HG02642 (cell line): ENCODE measurements at regions not wholly inside any gene's neighbourhood (a gene's known extent, or its start where the extent isn't known, plus 50 kb on each side); places are given as distances from the start of the nearest gene placed in this dataset.

Experiments used
- ATAC-seq: cut with Tn5 transposase; IDR thresholded peaks from one replicate; pipeline ENCODE4 v1.9.1; 2021; ENCODE audit warnings: mild to moderate bottlenecking; ENCODE audit not compliant: unreplicated experiment, poor library complexity

- ATAC-seq = no peak
These were observed 623.4 kb upstream of the ADAMTS5 start for GRCh38 chr21:27590271-27590670.

- no peak for ATAC-seq
These were observed 622.9 kb upstream of the ADAMTS5 start for GRCh38 chr21:27589781-27590180.

- no peak for ATAC-seq
These were observed 620.1 kb upstream of the ADAMTS5 start for GRCh38 chr21:27586986-27587385.

- ATAC-seq = no peak
These were observed 619.4 kb upstream of the ADAMTS5 start for GRCh38 chr21:27586326-27586725.

GRCh38 chr21:27584256-27584655 lies 617.4 kb upstream of the ADAMTS5 start:
- ATAC-seq = no peak

GRCh38 chr21:27582948-27583430 lies 616.1 kb upstream of the ADAMTS5 start:
- ATAC-seq = no peak

GRCh38 chr21:27582246-27582947 lies 615.5 kb upstream of the ADAMTS5 start:
- no peak for ATAC-seq

- ATAC-seq = no peak
These were observed 614.3 kb upstream of the ADAMTS5 start for GRCh38 chr21:27581168-27581567.

- ATAC-seq = no peak
These were observed 613.4 kb upstream of the ADAMTS5 start for GRCh38 chr21:27580276-27580675.

- ATAC-seq = no peak
These were observed 611.9 kb upstream of the ADAMTS5 start for GRCh38 chr21:27578741-27579265.

GRCh38 chr21:27572696-27573095 lies 605.8 kb upstream of the ADAMTS5 start:
- no peak for ATAC-seq

- ATAC-seq = no peak
These were observed 604.8 kb upstream of the ADAMTS5 start for GRCh38 chr21:27571706-27572105.

- ATAC-seq = no peak
These were observed 603.5 kb upstream of the ADAMTS5 start for GRCh38 chr21:27570306-27570868.

GRCh38 chr21:27569831-27570230 lies 602.9 kb upstream of the ADAMTS5 start:
- ATAC-seq = no peak

- ATAC-seq = no peak
These were observed 602.2 kb upstream of the ADAMTS5 start for GRCh38 chr21:27569091-27569490.

GRCh38 chr21:27567381-27567780 lies 600.5 kb upstream of the ADAMTS5 start:
- ATAC-seq = no peak

GRCh38 chr21:27566521-27566920 lies 599.6 kb upstream of the ADAMTS5 start:
- ATAC-seq = no peak

GRCh38 chr21:27565364-27565763 lies 598.5 kb upstream of the ADAMTS5 start:
- no peak for ATAC-seq

GRCh38 chr21:27564684-27565301 lies 597.9 kb upstream of the ADAMTS5 start:
- no peak for ATAC-seq

- no peak for ATAC-seq
These were observed 595.4 kb upstream of the ADAMTS5 start for GRCh38 chr21:27562303-27562702.

- ATAC-seq = no peak
These were observed 594.2 kb upstream of the ADAMTS5 start for GRCh38 chr21:27561116-27561515.
